ENCODE measurements at regions not wholly inside any gene's neighbourhood (a gene's known extent, or its start where the extent isn't known, plus 50 kb on each side); places are given as distances from the start of the nearest gene placed in this dataset.
"Not testable (repeated sequence)": the region's sequence is repeated elsewhere in the genome, so short reads cannot be mapped to it uniquely, and the experiment has no call there.

DNA sequence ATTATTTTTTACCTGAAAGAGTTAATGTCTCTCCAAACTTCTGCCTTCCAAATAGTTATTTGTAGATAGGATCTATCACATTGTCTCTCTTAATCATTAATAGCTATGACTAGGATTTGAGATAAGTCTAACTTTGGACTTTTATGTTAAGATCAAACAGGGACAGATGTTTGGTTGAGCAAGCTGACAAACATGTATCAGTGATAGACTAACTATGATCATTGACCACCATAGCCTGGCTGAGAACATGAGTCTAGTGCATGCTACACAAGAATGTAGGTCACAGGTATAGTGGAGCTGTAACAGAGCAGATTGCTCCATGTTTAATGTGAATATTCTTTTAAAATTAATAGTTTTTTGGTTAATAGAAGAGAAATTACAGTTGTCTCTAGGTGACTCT is 52.0 kb downstream of the SYT15B start:
- H3K27ac Mint-ChIP-seq; H3K4me1 Mint-ChIP-seq (ENCODE audit: low read depth); H3K36me3 Mint-ChIP-seq (ENCODE audit: low read depth); H3K27me3 Mint-ChIP-seq (ENCODE audit: low read depth); H3K4me3 Mint-ChIP-seq; H3K9me3 Mint-ChIP-seq: not testable (repeated sequence)

DNA sequence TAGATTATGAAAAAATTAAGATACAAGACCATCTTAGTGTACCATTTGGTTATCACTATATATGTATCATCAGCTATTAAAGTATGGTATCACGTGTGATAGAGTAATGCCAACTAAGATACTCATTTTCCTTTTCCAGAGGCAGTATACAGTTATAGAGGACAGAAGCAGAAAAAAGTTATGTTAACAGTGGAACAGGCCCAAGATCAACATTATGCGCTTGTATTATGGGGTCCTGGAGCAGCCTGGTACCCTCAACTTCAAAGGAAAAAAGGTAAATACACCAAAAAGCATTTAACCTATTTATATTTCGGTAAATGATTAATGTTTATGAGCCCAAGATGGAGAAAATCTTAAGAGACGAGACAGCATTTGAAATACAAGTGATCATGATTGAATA is 52.9 kb downstream of the SYT15B start:
- H3K4me1 Mint-ChIP-seq (ENCODE audit: low read depth); H3K9me3 Mint-ChIP-seq: not testable (repeated sequence)

DNA sequence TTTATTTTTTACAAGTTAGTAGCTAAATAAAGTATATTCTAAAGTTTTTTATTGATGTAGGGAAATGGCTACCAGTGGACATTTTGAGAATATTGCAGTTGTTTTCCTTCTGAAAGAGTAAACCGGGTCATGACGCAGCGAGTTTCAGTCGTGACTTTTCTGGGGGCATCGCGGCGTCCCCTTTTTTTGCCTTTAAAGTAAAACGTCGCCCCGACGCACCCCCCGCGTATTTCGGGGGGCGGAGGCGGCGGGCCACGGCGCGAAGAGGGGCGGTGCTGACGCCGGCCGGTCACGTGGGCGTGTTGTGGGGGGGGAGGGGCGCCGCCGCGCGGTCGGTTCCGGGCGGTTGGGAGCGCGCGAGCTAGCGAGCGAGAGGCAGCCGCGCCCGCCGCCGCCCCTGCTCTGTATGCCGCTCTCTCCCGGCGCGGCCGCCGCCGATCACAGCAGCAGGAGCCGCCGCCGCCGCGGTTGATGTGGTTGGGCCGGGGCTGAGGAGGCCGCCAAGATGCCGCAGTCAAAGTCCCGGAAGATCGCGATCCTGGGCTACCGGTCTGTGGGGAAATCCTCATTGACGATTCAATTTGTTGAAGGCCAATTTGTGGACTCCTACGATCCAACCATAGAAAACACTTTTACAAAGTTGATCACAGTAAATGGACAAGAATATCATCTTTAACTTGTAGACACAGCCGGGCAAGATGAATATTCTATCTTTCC is 57.5 kb downstream of the SYT15B start:
- not testable (repeated sequence) for H3K9me3 Mint-ChIP-seq; H3K27me3 Mint-ChIP-seq (ENCODE audit: low read depth); H3K4me1 Mint-ChIP-seq (ENCODE audit: low read depth); H3K27ac Mint-ChIP-seq; H3K36me3 Mint-ChIP-seq (ENCODE audit: low read depth)
- peak overlapping the region; percentile 28 for H3K4me3 Mint-ChIP-seq

More for the DNA sequence above, 52.9 kb downstream of the SYT15B start:
- H3K27me3 Mint-ChIP-seq (ENCODE audit: low read depth); H3K27ac Mint-ChIP-seq; H3K4me3 Mint-ChIP-seq; H3K36me3 Mint-ChIP-seq (ENCODE audit: low read depth): not testable (repeated sequence)

DNA sequence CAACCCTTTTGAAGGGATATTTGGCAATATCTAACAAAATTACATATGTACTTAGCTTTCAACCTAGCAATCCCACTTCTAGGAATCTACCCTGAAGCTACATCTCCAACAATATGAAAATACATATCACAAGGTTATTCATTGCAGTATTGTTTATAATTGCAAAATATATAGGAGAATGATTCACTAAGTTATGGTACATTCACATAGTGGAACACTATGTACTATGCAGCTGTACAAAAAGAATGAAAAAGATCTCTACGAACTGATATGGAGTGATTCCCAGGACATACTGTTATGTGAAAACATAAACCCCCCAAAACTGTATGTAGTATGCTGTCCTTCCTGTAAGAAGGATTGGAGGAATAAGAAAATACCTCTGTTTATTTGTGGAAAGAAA is 62.1 kb downstream of the SYT15B start:
- not testable (repeated sequence) for H3K4me3 Mint-ChIP-seq; H3K27ac Mint-ChIP-seq; H3K4me1 Mint-ChIP-seq (ENCODE audit: low read depth); H3K36me3 Mint-ChIP-seq (ENCODE audit: low read depth); H3K9me3 Mint-ChIP-seq; H3K27me3 Mint-ChIP-seq (ENCODE audit: low read depth)

DNA sequence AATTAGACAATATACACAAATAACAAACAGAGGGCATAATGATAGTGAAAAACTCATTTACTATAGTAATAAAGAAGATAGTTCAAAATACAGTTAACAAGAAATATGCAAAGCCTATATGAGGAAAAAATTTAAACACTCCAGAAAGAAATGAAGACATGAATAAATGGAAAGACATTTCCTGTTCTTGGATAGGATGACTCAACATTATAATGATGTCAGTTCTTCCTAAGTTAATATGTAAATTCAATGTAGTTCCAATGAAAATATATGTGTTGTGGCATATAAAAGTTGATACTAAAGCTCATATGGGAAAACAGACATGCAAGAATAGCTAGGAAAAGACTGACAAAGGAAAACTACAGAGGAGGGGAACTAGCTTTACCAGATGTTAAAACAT is 63.5 kb downstream of the SYT15B start:
- not testable (repeated sequence) for H3K27me3 Mint-ChIP-seq (ENCODE audit: low read depth); H3K4me1 Mint-ChIP-seq (ENCODE audit: low read depth); H3K36me3 Mint-ChIP-seq (ENCODE audit: low read depth); H3K9me3 Mint-ChIP-seq; H3K27ac Mint-ChIP-seq; H3K4me3 Mint-ChIP-seq

DNA sequence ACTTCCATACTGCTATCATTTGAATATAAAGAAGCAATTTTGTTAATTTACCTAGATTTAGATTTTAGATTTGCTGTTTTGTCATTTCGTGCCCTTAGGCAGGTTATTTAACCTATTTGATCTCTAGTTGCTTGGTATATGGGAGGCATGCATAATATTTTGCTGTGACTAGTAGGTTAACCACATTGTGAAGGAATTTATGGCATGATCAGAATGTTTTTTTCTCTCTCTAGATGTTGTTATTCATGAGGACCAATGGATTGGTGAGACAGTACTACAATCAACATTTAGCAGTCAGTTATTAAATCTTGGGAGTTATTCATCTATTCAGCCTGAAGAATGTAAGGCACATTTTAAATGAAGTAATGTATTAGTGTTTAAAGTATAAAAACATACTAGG is 67.2 kb downstream of the SYT15B start:
- H3K4me1 Mint-ChIP-seq (ENCODE audit: low read depth); H3K27me3 Mint-ChIP-seq (ENCODE audit: low read depth); H3K9me3 Mint-ChIP-seq; H3K4me3 Mint-ChIP-seq; H3K27ac Mint-ChIP-seq; H3K36me3 Mint-ChIP-seq (ENCODE audit: low read depth): not testable (repeated sequence)

DNA sequence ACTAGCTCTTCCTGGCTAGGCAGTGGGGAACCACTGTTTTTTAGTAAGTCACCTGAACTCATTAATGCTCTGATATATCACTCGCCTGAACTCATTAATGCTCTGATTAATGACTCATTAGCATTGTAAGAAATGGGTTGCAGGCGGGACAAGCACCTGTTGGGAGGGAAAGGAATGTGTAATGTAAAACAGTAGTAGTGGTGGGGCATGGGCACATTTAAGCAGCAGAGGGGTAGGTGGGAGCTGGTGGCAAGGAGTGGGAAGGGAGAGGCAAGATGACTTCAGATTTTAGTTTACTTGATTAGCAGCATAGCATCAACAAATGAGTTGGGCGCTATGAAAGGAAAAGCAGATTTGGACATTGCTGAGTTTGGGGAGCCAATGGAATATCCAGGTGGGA is 68.2 kb downstream of the SYT15B start:
- not testable (repeated sequence) for H3K4me1 Mint-ChIP-seq (ENCODE audit: low read depth); H3K27me3 Mint-ChIP-seq (ENCODE audit: low read depth); H3K27ac Mint-ChIP-seq; H3K36me3 Mint-ChIP-seq (ENCODE audit: low read depth); H3K9me3 Mint-ChIP-seq; H3K4me3 Mint-ChIP-seq

DNA sequence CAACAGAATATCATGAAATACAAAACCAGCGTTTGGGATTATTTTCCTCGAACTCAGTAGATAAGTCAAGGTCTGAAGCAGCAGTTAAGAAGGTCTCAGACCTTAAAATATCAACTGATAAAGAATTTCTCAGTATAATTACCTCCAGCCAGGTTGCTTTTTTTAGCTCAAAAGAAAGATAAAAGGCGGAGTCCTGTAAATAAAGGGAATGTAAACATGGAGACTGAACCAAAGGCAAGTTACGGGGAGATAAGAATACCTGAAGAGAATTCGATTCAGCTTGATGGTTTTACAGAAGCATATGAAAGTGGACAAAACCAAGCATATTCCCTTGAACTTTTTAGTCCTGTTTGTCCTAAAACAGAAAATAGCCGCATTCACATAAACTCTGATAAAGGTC is 73.1 kb downstream of the SYT15B start:
- not testable (repeated sequence) for H3K27ac Mint-ChIP-seq; H3K9me3 Mint-ChIP-seq; H3K4me3 Mint-ChIP-seq; H3K4me1 Mint-ChIP-seq (ENCODE audit: low read depth); H3K27me3 Mint-ChIP-seq (ENCODE audit: low read depth); H3K36me3 Mint-ChIP-seq (ENCODE audit: low read depth)

DNA sequence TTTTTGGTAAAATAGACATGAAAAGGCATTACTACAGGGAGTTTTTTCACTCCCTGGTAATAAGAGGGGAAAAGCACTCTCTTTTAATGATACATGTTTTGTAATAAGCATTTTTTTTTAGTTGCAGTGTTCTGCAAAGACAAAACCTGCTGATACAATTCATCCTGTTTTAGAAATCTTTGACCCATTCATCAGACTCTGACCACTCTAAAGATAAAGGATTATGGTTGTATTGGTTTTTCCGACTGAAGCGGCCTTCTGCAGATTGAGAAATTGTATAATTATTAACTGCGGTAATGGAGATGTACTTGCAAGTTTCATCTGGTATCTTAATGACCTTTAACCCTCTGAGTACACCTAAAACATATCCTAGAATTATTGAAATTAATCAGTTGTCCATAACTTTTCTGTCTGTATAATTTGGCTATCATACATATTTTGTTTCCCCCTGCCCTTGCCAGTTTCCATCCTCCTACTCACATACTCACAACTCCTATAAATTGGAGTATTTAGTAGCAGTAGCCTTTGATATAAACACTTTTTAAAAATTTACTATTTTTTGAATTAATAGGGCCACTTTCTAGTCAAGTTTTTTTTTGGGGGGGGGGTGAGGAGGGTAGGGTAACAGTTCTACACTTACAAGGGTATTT is 79.4 kb downstream of the SYT15B start:
- H3K27me3 Mint-ChIP-seq (ENCODE audit: low read depth); H3K27ac Mint-ChIP-seq; H3K36me3 Mint-ChIP-seq (ENCODE audit: low read depth); H3K4me3 Mint-ChIP-seq; H3K9me3 Mint-ChIP-seq; H3K4me1 Mint-ChIP-seq (ENCODE audit: low read depth): not testable (repeated sequence)

DNA sequence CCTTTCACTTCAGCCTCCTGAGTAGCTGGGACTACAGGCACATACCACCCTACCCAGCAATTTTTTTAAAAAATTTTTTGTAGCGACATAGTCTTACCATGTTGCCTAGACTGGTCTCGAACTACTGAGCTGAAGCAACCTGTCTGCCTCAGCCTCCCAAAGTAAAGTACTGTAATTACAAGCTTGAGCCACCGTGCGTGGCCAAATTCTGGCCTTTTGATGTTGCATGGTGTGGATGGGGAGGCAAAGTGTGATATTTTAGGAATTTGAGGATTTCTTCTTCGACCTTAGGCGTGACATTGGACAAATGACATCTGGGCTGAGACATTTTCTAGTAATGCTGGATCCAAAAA is 81.8 kb downstream of the SYT15B start:
- H3K9me3 Mint-ChIP-seq; H3K4me1 Mint-ChIP-seq (ENCODE audit: low read depth); H3K27me3 Mint-ChIP-seq (ENCODE audit: low read depth); H3K4me3 Mint-ChIP-seq; H3K36me3 Mint-ChIP-seq (ENCODE audit: low read depth); H3K27ac Mint-ChIP-seq: not testable (repeated sequence)

DNA sequence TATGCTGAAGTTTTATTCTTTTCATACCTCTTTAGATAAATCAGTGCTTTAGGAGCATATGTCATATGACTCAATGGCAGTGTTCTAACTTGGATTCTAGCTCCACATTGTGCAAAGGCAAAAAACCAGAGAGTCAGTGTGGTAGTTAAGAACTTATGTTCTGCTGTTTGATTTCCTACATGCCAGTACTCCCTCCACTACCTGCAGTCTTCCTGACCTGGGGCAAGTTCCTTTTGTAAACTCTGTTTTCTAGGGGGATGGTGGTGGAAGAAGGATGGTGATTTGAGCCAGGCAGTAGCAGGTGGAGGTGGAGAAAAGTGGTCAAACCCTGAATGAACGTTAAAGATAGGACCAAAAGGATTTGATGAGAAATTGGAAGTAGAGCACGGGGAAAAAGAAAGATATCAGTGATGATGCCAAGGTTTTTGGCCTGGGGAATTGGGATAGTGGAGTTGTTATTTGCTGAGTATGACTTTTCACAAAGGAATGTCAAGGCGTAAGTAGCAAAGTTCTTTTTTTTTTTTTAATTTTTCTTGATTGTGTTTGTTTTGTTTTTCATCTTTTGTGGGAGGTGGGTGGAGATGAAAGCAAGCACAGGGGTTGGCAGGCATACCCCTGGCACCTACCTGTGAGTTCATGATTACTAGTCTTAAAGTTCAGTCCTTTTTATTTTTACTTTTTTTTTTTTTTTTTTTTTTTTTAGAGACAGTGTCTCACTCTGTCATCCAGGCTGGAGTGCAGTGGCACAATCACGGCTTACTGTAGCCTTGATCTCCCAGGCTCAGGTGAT is 82.3 kb downstream of the SYT15B start:
- H3K27me3 Mint-ChIP-seq (ENCODE audit: low read depth); H3K4me1 Mint-ChIP-seq (ENCODE audit: low read depth); H3K4me3 Mint-ChIP-seq; H3K27ac Mint-ChIP-seq; H3K36me3 Mint-ChIP-seq (ENCODE audit: low read depth); H3K9me3 Mint-ChIP-seq: not testable (repeated sequence)

DNA sequence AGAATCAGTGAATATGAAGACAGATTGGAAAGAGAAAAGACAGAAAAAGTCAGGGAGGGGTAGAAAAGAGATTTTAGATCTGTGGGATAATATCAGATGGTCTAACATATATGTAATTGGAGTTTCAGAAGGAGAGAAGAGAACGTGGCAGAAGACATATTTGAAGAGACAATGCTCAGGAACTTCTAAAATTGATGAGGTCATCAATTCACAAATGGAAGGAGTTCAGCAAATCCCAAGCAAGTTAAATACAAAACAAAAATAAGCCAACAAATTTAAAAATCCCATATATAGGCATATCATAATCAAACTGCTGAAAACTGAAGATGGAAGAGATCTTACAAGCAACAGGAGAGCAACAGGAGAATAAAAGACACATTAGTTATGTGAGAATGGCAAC is 87.3 kb downstream of the SYT15B start:
- not testable (repeated sequence) for H3K27ac Mint-ChIP-seq; H3K4me1 Mint-ChIP-seq (ENCODE audit: low read depth); H3K36me3 Mint-ChIP-seq (ENCODE audit: low read depth); H3K4me3 Mint-ChIP-seq; H3K9me3 Mint-ChIP-seq; H3K27me3 Mint-ChIP-seq (ENCODE audit: low read depth)

DNA sequence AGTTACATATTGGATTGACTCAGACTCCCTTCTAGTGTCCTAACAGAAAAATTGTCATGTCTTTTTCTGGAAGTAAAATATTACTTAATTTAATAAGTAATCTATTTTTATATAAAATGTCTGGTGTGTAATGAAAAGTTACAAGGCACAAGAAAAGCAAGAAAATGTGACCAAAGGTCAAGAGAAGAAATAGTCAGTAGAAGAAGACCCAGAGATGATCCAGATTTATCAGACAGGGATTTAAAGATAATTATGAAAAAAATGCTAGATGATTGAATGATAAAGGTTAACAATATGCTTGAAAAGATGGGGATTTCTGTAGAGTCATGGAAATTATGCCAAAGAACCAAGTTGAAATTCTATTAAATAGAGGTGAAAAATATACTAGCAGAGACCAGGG is 87.8 kb downstream of the SYT15B start:
- H3K36me3 Mint-ChIP-seq (ENCODE audit: low read depth); H3K4me1 Mint-ChIP-seq (ENCODE audit: low read depth); H3K27me3 Mint-ChIP-seq (ENCODE audit: low read depth); H3K9me3 Mint-ChIP-seq; H3K27ac Mint-ChIP-seq; H3K4me3 Mint-ChIP-seq: not testable (repeated sequence)

DNA sequence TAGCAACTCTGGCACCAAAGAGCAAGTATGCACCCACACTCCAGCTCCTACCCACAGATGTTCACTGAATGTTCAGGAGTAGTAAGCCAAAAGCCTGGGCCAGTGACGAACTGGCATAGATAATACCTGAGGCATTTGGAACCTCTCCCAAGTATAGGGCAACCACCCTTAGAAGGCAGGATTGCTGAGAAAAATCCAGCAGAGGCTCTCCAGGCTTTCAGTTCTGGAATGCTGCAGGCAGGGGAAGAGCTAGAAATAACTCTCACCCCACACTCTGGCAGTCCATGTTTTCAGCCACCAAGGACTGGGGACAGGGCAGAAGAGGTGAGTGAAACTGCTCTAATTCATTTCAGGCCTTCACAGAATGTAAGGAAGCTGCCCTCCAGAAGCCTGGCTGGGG is 90.3 kb downstream of the SYT15B start:
- not testable (repeated sequence) for H3K27me3 Mint-ChIP-seq (ENCODE audit: low read depth); H3K36me3 Mint-ChIP-seq (ENCODE audit: low read depth); H3K27ac Mint-ChIP-seq; H3K9me3 Mint-ChIP-seq; H3K4me1 Mint-ChIP-seq (ENCODE audit: low read depth); H3K4me3 Mint-ChIP-seq

DNA sequence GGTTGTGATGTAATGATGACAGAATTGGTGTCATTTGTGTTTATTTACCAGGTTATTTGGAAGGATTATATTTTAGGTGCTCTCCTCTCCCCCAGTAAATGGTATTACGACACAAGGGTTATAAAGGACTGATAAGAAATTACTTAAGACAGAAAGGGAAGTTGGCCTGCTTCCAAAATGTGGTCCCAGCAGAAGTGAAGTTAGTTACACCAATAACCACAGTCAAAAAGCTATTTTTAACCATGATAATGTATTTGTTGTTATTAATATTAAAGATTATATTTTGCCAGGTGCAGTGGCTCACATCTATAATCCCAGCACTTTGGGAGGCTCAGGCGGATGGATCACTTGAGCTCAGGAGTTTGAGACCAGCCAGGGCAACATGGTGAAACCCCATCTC is 92.5 kb downstream of the SYT15B start:
- H3K36me3 Mint-ChIP-seq (ENCODE audit: low read depth); H3K27ac Mint-ChIP-seq; H3K4me1 Mint-ChIP-seq (ENCODE audit: low read depth); H3K9me3 Mint-ChIP-seq; H3K27me3 Mint-ChIP-seq (ENCODE audit: low read depth); H3K4me3 Mint-ChIP-seq: not testable (repeated sequence)

All from T-helper 1 cell treated with Interleukin-12 subunit alpha and Interleukin-12 subunit beta and Interleukin-4 antibody, amounts not matched to agents 30 μg/mL and 1 μg/mL, for 36 hours (primary cell).